Hepatocyte (in vitro differentiated cells): ENCODE measurements at regions not wholly inside any gene's neighbourhood (a gene's known extent, or its start where the extent isn't known, plus 50 kb on each side); places are given as distances from the start of the nearest gene placed in this dataset.

Source experiments
- CTCF ChIP-seq: fragments of 200-600 bp; sonication (generic); IDR thresholded peaks from 2 replicates; pipeline ENCODE4 v1.5.1; 2016; ENCODE audit warnings: antibody characterized with exemption, mild to moderate bottlenecking; ENCODE audit not compliant: poor library complexity
- EZH2 ChIP-seq: fragments of 200-600 bp; sonication (generic); IDR thresholded peaks from 2 replicates; pipeline ENCODE4 v1.6.1; 2016; ENCODE audit warnings: antibody characterized with exemption, mild to moderate bottlenecking, borderline replicate concordance

GRCh38 chr15:46670258-46670657 is 1035.4 kb downstream of the SQOR start:
- TF ChIP-seq CTCF, result no peak
- TF ChIP-seq EZH2, result no peak
